HG02973 (cell line): ENCODE measurements at regions not wholly inside any gene's neighbourhood (a gene's known extent, or its start where the extent isn't known, plus 50 kb on each side); places are given as distances from the start of the nearest gene placed in this dataset.
"Not testable (repeated sequence)": the region's sequence is repeated elsewhere in the genome, so short reads cannot be mapped to it uniquely, and the experiment has no call there.

Experiments
- ATAC-seq: cut with Tn5 transposase; IDR thresholded peaks from one replicate; pipeline ENCODE4 v1.9.1; 2021; ENCODE audit warnings: moderate library complexity; ENCODE audit not compliant: unreplicated experiment

GRCh38 chr15:88965097-88965496, 51.9 kb upstream of the MFGE8 start:
- not testable (repeated sequence) for ATAC-seq

- no peak for ATAC-seq
Observed at GRCh38 chr15:88970232-88970631, 57.1 kb upstream of the MFGE8 start.

GRCh38 chr15:88974392-88974791, 61.2 kb upstream of the MFGE8 start:
- ATAC-seq: no peak

- no peak for ATAC-seq
Observed at GRCh38 chr15:88975891-88976290, 62.7 kb upstream of the MFGE8 start.

- no peak for ATAC-seq
Observed at GRCh38 chr15:88976656-88977055, 63.5 kb upstream of the MFGE8 start.

- no peak for ATAC-seq
Observed at GRCh38 chr15:88979674-88980073, 66.5 kb upstream of the MFGE8 start.

- no peak for ATAC-seq
Observed at GRCh38 chr15:88980498-88980897, 67.3 kb upstream of the MFGE8 start.

- no peak for ATAC-seq
Observed at GRCh38 chr15:88981244-88982215, 68.4 kb upstream of the MFGE8 start.

- peak; percentile 99 for ATAC-seq
Observed at GRCh38 chr15:88982304-88982945, 69.2 kb upstream of the MFGE8 start.

- ATAC-seq: no peak
Observed at GRCh38 chr15:88982946-88983342, 69.8 kb upstream of the MFGE8 start.

GRCh38 chr15:88983861-88984429, 70.8 kb upstream of the MFGE8 start:
- ATAC-seq: no peak

GRCh38 chr15:88985547-88986393, 72.6 kb upstream of the MFGE8 start:
- no peak for ATAC-seq

- no peak for ATAC-seq
Observed at GRCh38 chr15:88986949-88987590, 73.9 kb upstream of the MFGE8 start.

GRCh38 chr15:88987591-88987933, 74.4 kb upstream of the MFGE8 start:
- ATAC-seq: no peak

- no peak for ATAC-seq
Observed at GRCh38 chr15:88987934-88988671, 74.9 kb upstream of the MFGE8 start.

GRCh38 chr15:88989578-88989977, 76.4 kb upstream of the MFGE8 start:
- no peak for ATAC-seq

GRCh38 chr15:88990185-88990679, 77.1 kb upstream of the MFGE8 start:
- no peak for ATAC-seq

- ATAC-seq: no peak
Observed at GRCh38 chr15:88992216-88992615, 79.0 kb upstream of the MFGE8 start.

GRCh38 chr15:88992912-88993376, 79.8 kb upstream of the MFGE8 start:
- ATAC-seq: no peak

GRCh38 chr15:88993662-88994061, 80.5 kb upstream of the MFGE8 start:
- no peak for ATAC-seq
